ENCODE measurements at regions not wholly inside any gene's neighbourhood (a gene's known extent, or its start where the extent isn't known, plus 50 kb on each side); places are given as distances from the start of the nearest gene placed in this dataset.

DNA sequence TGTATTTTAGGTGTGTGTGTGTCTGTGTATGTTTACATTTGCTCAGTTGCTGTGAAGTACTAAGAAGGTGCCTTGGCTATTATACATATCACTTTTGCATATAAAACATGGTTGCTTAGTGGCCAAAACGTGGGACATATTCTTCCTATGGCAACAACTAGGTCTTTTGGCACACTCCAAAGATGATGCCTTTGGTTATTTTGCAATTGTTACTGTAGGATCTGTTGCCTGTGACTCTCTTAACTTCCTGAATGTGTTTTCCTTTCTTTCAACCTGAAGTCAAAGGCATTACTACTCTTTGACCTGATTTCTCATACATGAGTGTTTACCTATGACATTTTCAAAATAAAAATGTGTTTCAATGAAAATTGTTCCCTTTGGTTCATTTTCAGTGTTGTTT lies 160.5 kb downstream of the UBE2E3 start:
- no peaks in the 10 kb centered on the region for H3K27me3 ChIP-seq
- intact Hi-C loops (cut with DNase I; ENCODE audit: low total_unique reads): no loop called here
- DNase-seq: no peak
- no peaks in the 10 kb centered on the region for H3K36me3 ChIP-seq
- H3K9me3 ChIP-seq: peaks cover 0 to 6% (median 0%) of the 10 kb centered on the region in 4 donors
- TF ChIP-seq POLR2A (IDR thresholded peaks at IDR 0.05) (no peak), POLR2AphosphoS5 (IDR thresholded peaks at IDR 0.05) (no peak), EP300 (IDR thresholded peaks at IDR 0.05) (no peak)
- TF ChIP-seq, protein P1, sequence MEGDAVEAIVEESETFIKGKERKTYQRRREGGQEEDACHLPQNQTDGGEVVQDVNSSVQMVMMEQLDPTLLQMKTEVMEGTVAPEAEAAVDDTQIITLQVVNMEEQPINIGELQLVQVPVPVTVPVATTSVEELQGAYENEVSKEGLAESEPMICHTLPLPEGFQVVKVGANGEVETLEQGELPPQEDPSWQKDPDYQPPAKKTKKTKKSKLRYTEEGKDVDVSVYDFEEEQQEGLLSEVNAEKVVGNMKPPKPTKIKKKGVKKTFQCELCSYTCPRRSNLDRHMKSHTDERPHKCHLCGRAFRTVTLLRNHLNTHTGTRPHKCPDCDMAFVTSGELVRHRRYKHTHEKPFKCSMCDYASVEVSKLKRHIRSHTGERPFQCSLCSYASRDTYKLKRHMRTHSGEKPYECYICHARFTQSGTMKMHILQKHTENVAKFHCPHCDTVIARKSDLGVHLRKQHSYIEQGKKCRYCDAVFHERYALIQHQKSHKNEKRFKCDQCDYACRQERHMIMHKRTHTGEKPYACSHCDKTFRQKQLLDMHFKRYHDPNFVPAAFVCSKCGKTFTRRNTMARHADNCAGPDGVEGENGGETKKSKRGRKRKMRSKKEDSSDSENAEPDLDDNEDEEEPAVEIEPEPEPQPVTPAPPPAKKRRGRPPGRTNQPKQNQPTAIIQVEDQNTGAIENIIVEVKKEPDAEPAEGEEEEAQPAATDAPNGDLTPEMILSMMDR (IDR thresholded peaks at IDR 0.05): no peak
- 16 to 56% (median 35%) methylated on average over 1 of the region's 1 CpG for WGBS, 5 donors
- no peaks in the 10 kb centered on the region for H3K4me1 ChIP-seq
- no peak overlapping the region for H3K4me3 ChIP-seq
- H3K27ac ChIP-seq: no peak overlapping the region

DNA sequence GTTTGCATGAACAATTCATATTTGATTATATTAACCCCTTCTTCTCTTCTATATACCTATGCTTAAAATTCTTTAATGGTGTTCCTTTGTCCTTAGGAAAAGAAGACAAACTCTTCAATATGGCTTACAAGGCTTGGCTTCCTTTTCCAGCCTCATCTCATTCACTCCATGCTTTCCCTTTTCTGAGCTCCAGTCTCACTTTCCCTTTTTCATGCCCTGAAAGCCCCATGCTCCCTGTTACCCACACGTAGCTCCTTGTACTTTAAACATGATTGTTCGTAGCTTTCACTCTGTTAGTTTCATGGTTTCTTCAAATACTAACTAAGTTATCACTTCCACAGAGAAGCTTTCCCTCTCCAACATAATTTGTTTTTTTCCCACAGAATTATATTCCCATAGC lies 161.3 kb downstream of the UBE2E3 start:
- no peak for DNase-seq
- Histone ChIP-seq H3K9me3 (peaks cover 0 to 6% (median 0%) of the 10 kb centered on the region in 4 donors), H3K36me3 (no peaks in the 10 kb centered on the region), H3K27me3 (no peaks in the 10 kb centered on the region), H3K27ac (peak overlapping the region in 2 of 5 donors; percentile 6 to 11), H3K4me1 (no peaks in the 10 kb centered on the region), H3K4me3 (no peak overlapping the region)
- TF ChIP-seq EP300 (IDR thresholded peaks at IDR 0.05) (no peak), POLR2AphosphoS5 (IDR thresholded peaks at IDR 0.05) (no peak), POLR2A (IDR thresholded peaks at IDR 0.05) (no peak)
- TF ChIP-seq, protein P1 (IDR thresholded peaks at IDR 0.05): no peak
- 56 to 76% (median 71%) methylated on average over 2 of the region's 2 CpGs for WGBS, 5 donors
- intact Hi-C loops (cut with DNase I; ENCODE audit: low total_unique reads): no loop called here

DNA sequence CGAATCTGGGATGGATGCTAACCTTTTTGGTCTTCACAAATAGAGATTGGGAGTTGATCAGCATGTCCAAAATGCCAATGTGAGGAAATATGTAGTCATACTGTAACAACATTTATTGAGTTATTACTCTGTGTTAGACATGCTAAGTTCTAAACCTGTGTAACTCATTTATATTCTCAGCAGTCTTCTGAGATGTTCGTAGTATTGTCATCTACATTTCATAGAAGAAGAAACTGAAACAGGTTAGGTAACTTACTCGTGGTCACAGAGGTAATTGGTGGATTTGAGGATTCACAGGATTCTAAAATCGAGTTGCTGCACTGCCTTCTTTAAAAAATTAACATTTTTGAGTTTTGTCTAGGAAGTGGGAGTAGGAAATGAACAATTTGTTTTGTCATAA lies 162.1 kb downstream of the UBE2E3 start:
- H3K4me1 ChIP-seq: no peaks in the 10 kb centered on the region
- peaks cover 0 to 6% (median 0%) of the 10 kb centered on the region in 4 donors for H3K9me3 ChIP-seq
- peak overlapping the region in 2 of 5 donors; percentile 6 to 11 for H3K27ac ChIP-seq
- no peaks in the 10 kb centered on the region for H3K36me3 ChIP-seq
- DNase-seq: no peak
- TF ChIP-seq, protein P1 (IDR thresholded peaks at IDR 0.05): no peak
- TF ChIP-seq POLR2A (IDR thresholded peaks at IDR 0.05) (no peak), EP300 (IDR thresholded peaks at IDR 0.05) (no peak), POLR2AphosphoS5 (IDR thresholded peaks at IDR 0.05) (no peak)
- no peak overlapping the region for H3K4me3 ChIP-seq
- intact Hi-C loops (cut with DNase I; ENCODE audit: low total_unique reads): no loop called here
- WGBS, 5 donors: 52 to 65% (median 64%) methylated on average over 4 of the region's 4 CpGs
- no peaks in the 10 kb centered on the region for H3K27me3 ChIP-seq

- TF ChIP-seq, protein P1 (IDR thresholded peaks at IDR 0.05): no peak
- TF ChIP-seq POLR2A (IDR thresholded peaks at IDR 0.05) (no peak), EP300 (IDR thresholded peaks at IDR 0.05) (no peak), POLR2AphosphoS5 (IDR thresholded peaks at IDR 0.05) (no peak)
These were observed 163.4 kb downstream of the UBE2E3 start for GRCh38 chr2:181143790-181144300.

More at GRCh38 chr2:181143790-181144300, 163.4 kb downstream of the UBE2E3 start:
- H3K27ac ChIP-seq: no peak overlapping the region
- intact Hi-C loops (cut with DNase I; ENCODE audit: low total_unique reads): no loop called here
- no peaks in the 10 kb centered on the region for H3K36me3 ChIP-seq
- peaks cover 0 to 6% (median 0%) of the 10 kb centered on the region in 4 donors for H3K9me3 ChIP-seq
- H3K27me3 ChIP-seq: no peaks in the 10 kb centered on the region
- H3K4me3 ChIP-seq: no peak overlapping the region
- DNase-seq: peak in 1 of 2 donors; percentile 32
- H3K4me1 ChIP-seq: no peaks in the 10 kb centered on the region
- 68 to 82% (median 75%) methylated on average over 2 of the region's 2 CpGs for WGBS, 5 donors

All from stomach (tissue), 8 donors.